HG03103 (cell line): ENCODE measurements at regions not wholly inside any gene's neighbourhood (a gene's known extent, or its start where the extent isn't known, plus 50 kb on each side); places are given as distances from the start of the nearest gene placed in this dataset.
"Not testable (repeated sequence)": the region's sequence is repeated elsewhere in the genome, so short reads cannot be mapped to it uniquely, and the experiment has no call there.

ENCODE experiments used
- ATAC-seq: cut with Tn5 transposase; IDR thresholded peaks from one replicate; pipeline ENCODE4 v1.9.1; 2021; ENCODE audit warnings: low read depth; ENCODE audit not compliant: unreplicated experiment

DNA sequence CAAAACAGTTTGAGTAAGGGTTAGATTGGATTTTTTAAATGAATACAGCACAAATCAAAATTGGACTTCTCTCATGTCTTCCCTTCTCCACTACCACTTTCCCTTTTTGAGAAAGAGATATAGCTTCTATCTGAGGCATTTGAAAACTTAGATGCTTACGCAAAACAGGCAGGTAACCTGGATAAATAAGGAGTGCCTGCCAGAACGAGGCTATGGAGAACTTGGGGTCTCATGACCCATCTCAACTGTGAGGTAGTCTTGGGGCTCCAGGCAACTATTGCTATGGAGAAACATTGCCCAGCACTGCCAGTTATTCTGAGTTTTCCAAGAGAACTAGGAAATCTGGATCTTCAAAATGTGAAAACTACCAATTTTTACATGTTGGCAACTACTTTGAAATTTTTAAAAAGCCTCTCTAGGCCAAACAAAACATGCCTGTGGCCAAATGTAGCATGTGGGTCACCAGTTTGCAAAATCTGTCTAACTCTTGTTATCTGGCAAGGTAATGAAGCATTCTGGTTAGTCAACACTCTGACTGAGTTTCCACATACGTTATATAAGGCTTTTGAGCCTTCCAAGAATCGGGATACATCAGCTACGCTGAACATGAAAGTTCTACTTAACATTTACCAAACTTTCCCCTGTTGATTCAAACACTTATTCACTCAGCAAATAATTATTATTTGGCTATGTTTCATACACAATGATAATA, 752.7 kb downstream of the KCNA4 start:
- no peak for ATAC-seq

DNA sequence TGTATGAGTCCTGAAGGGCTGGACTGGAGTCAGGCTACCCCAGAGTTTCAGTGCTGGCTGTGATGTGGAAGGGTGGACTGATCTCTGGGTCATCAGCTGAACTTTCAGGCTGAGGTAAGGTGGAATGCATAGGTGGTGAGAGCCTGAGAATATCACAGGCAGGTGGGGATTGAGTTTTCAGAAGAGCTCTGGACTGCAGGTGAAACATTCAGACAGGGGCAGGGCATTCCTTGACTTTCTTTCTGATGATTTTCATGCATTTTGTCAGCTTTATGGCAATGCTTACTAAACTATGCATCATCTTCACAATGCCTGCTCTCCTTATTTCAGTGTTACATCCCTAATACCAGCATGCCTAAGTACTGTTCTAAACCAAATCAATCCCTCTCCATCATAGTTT, 755.0 kb downstream of the KCNA4 start:
- ATAC-seq = no peak

DNA sequence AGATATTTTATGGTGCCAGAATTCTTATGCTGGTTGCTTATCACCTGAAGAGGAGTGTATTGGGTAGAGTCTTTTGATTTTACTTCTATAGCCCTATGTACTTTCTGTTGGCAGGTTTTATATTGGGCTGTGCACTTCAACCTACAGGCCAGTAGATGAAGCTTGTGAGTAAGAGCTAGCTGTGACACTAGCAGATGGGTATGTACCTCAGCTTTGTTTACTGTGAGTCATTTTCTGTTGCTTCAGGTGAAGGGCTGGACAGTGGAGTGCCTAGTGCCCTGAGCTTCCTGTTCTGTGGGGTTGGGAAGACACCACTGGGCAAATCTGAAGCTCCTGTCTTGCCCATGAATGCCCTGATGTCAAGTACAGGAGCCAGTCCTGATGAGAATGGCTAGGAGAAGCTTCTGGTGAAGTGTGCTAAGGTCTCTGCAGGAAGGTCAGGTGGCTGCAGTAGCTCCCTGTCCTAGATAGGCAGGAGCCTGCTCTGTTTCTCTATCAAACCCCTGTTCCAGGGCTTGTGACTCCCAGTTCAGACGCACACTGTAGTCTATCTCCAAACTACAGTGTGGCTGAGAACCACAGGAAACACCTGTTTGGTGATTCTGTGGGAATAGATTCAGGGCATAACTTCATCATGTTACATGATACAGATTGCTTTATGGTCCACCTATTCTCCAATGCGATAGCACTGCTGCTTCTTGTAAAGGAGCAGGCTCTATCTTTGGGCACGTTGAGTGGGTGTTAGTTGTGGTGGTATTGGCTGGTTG, 755.7 kb downstream of the KCNA4 start:
- no peak for ATAC-seq

DNA sequence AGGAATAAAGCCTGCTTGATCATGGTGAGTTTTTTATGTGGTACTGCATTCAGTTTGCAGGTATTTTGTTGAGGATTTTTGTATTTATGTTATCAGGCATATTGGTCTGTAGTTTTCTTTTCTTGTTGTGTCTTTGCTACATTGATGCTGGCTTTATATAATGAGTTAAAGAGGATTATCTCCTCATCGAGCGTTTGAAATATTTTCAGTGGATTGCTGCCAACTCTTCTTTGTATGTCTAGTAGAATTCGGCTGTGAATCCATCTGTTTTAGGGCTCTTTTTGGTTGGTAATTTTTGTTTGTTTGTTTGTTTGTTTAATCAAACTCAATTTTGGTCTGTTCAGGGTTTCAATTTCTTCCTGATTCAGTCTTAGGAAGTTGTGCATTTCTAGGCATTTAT, 758.4 kb downstream of the KCNA4 start:
- ATAC-seq = no peak

DNA sequence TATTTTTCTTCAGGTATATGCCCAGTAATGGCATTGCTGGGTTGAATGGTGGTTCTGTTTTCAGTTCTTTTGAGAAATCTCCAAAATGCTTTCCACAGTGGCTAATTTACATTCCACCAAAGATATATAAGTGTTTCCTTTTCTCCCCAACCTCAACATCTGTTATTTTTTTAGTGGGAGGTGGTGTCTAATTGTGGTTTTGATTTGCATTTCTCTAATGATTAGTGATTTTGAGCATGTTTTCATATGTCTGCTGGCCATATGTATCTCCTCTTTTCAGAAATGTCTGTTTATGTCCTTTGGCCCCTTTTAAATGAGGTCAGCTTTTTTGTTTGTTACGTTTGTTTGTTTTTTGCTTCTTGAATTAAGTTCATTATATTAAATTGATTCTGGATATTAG, 760.2 kb downstream of the KCNA4 start:
- no peak for ATAC-seq

DNA sequence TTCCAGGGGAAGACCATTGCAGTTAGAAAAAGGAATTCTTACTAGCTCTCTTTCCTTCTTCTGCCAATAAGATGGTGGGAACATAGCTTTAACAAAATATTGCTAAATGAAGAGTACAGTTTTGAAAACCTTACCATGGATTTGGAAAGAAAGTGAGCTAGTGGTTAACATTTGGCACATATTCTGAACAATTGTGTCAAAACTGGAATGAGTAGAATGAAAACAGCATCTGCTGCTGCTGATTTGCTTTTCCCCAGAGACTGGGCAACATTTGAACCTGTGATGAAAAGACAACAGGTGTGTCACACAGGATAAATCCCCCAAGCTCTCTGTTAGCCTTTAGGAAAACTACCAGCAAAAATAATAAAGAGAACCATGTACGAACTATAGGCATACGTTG, 761.4 kb downstream of the KCNA4 start:
- ATAC-seq = no peak

DNA sequence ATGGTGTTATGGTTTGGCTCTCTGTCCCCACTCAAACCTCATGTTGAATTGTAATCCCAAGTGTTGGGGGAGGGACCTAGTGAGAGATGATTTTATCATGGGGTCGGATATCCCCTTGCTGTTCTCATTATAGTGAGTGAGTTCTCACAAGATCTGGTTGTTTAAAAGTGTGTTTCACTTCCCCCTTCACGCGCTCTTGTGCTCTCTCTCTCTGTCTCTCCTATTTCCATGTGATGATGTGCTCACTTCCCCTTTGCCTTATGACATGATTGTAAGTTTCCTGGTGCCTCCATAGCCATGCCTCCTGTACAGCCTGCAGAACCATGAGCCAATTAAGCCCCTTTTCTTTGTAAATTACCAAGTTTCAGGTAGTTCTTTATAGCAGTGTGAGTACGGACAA, 765.1 kb downstream of the KCNA4 start:
- ATAC-seq = peak; percentile 74

DNA sequence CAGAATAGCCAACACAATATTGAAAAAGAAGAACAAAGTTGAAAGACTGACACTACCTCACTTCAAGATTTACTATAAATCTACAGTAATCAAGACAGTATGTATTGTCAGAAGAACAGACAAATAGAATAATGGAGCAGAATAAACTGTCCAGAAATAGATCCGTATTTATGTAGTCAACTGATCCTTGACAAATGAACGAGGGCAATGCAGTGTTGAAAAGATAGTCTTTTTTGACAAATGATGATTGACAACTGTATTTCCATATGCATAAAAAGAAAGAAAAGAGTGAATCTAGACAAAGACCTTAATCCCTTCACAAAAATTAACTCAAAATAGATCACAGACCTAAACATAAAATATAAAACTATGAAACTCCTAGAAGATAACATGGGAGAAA, 767.1 kb downstream of the KCNA4 start:
- ATAC-seq = no peak

DNA sequence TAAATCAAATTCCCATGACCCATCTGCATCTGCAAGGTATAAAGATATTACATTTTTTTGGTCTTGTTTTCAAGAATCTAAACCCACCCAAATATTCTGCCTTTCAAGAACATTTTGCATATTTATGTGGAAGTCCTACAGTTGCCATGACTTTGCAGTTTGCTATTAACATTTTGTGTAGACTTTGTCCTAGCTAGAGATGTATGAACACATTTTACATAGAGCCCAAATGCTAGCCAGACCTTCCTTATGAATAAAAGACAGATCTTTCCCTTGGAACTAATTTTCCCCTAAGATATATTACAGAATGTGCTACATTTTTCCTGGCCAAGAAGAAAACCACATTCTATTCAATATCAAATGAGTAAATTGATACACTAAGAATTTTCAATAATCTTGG, 772.5 kb downstream of the KCNA4 start:
- ATAC-seq = no peak

DNA sequence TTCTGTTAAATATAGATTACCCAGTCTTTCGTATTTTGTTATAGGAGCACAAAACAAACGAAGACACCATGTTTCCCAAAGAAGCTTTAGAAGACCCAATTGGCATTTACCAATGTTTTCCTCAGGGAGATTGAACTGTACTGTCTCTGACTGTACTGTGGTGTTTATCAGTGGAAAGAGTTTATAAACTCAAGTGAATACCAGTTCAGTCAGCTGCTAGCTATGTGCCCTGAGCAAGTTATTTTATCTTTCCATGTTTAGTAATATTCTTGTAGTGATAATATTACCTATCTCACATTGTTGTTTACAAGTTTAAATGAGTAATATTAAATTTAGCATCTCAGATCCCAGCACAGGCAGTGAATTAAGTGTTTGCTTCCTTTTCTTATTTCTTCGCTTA, 773.2 kb downstream of the KCNA4 start:
- ATAC-seq = no peak

DNA sequence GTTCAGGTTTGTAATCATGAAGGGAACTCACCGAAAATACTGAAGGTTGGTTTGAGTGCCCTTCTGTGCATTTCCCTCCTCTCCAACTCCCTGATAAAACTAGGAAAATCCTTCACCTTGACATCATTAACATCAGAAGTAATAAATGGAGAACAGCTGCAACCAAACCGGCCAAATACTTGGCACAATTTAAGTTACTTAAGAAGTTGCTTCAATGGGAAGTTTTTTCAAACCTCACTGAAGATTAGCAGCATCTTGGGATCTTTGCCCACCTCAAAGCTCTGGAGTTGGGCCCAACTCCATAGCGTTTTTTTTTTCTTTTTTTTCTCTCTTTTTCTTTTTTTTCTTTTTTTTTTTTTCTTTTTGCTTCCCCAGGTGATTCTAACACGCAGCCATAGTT, 784.8 kb downstream of the KCNA4 start:
- no peak for ATAC-seq

DNA sequence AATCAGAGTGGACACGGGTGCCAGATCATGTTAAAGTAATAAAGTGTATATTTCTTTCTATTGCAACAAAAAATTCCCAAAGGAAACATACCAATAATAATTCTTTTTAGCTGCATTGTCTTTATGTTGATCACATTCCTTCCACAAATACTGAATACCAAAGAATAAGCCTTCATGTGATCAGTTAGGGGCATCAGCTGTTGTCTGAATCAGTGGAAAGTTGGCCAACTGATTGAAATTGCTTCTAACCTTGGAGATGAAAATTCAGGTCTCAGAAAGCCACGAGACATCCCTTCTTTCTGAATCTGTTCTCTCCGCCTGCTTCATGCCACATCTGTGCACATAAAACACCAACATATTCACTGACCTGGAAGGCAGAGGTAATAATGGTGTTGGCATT, 785.2 kb downstream of the KCNA4 start:
- ATAC-seq = no peak

DNA sequence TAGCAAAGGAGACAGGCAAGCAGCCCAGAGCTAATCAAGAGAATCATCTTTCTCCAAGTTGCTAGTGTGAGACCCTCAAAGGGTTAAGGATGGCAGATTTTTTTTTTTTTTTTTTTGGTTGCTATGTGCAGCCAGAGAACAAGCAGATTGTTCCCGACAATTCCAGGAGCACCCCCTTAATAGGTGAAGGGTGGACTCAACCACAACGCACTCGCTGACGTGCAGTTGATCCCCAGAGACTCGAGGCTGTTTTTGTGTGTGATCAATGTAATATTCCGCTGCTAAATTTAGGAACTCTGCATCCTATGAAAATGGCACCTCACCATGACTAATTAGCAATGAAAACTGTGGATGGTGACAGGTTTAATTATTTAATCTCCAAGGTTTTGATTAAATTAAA, 789.0 kb downstream of the KCNA4 start:
- ATAC-seq = no peak

DNA sequence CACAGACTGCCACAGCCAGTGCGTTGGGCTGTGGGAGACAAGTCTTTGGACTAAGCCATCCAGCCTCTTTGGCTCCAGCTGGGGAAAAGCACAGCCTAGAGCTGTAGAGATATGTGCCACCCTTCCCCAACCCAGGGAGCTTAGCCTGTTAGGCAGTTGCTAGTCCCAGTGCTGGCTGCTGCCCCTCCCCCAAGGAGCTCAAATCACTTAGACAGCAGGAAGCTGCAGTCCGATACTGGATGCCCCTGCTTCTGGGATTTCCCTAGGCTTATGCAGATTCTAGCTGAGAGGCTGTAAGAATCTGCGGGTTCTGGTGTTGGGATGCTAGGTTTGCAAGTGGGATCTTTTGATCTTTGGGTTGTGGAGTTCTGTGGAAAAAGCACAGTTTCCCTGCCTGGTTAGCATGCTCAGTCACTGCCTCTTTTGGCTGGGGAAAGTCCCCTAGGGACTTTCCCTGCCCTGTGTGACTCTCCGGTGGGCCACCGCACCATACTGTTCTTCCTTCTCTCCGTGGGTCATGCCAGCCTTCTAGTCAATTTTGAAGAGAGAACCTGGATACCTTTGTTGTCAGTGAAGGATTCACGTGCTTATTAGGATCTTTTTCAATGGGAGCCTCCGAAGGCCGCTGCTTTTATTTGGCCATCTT, 792.0 kb downstream of the KCNA4 start:
- ATAC-seq = no peak

DNA sequence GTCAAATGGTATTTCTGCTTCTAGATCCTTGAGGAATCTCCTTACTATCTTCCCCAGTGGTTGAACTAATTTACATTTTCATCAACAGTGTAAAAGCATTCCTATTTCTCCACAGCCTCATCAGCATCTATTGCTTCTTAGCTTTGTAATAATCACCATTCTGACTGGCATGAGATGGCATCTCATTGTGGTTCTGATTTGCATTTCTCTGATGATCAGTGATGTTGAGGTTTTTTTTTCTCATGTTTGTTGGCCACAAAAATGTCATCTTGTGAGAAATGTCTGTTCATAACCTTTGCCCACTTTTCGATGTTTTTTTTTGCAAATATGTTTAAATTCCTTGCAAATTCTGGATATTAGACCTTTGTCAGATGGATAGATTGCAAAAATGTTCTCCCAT, 797.3 kb downstream of the KCNA4 start:
- not testable (repeated sequence) for ATAC-seq

DNA sequence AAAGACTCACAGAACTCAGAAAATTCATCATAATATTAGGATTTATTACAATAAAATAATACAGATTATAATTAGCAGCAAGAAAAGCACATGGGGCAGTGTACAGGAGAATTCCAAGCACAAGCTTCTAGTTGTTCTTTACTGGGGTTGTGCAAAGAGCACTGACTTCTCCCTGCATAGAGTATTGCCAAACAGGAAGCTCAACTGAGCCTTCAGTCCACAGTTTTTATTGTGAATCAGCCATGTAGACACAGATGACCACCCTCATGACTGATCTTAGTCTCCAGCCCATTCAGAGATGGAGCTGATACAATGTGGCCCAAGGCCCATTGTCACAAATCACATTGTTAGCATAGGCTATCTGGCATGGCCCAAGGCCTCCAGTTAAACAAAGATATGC, 798.9 kb downstream of the KCNA4 start:
- no peak for ATAC-seq

DNA sequence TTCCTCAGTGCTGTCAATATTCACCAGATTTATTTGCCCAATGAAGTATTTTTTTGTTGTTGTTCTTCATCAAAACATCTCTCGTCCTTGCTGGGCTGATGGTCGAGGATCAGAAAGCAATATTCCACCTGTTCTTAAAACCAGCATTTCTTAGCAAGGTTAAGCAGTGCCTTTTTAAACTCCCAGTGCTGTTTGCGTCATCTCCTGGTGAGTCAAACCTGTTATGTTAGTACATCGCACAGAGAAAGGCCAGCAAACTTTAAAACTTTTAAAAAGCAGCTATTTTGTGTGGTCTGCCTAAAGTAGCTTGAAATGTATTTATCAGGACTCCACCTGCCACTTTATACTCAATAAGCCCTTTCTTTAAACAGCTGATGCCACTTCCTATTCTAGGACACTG, 802.0 kb downstream of the KCNA4 start:
- ATAC-seq = no peak

DNA sequence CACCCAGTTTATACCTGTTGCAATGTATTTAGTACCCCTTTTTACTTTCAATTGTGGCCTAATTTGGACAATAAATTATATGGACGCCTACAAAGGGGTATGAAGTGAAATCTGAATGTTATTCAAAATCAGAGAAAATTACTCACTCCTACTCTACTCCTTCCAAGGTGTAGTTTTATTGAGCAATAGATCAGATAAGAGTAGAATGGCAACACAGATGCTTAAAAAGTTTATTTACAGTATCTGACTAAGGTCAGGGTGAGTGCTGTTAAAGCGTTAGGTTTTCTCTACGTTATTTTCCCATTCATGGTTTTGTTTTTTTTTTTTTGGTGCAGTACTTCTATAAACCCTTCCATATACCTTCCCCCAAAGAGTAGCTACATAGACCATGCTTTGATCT, 805.6 kb downstream of the KCNA4 start:
- ATAC-seq = no peak

DNA sequence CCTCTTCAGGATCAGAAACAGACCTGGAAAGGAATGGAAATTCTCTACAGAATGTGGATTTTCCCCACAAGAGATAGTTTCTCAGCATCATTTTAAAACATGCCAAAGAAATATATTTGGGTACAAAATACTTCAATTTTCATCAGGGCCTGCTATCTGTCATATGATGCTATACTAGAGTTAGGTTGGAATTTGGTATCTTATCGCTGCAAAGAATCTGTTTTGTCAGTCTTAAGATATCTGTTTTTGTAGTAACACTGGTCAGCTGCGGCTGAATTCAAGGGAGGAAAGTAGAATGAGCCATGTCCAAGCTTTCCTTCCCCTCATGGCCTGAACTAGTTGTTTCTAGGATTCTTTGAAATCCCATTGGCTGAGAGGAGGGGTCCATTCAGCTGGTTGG, 806.4 kb downstream of the KCNA4 start:
- no peak for ATAC-seq

DNA sequence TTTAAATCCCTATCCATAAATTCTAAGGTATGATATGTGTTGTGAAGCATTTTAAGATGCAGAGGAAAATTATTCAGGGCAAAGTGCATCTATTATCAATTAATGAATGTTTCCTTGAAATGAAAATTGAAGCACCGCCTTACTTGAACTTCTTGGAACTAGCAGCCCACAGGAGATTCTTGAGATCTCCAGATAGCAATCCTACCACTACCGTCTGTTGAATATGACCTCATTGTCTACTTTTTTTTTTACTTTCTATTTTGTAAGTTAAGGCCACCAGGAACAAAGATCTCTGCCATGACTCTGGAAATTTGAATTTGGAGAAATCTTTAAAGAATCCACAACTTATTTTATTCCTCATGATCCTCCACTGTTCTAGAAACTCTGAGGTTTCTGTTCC, 808.7 kb downstream of the KCNA4 start:
- no peak for ATAC-seq

DNA sequence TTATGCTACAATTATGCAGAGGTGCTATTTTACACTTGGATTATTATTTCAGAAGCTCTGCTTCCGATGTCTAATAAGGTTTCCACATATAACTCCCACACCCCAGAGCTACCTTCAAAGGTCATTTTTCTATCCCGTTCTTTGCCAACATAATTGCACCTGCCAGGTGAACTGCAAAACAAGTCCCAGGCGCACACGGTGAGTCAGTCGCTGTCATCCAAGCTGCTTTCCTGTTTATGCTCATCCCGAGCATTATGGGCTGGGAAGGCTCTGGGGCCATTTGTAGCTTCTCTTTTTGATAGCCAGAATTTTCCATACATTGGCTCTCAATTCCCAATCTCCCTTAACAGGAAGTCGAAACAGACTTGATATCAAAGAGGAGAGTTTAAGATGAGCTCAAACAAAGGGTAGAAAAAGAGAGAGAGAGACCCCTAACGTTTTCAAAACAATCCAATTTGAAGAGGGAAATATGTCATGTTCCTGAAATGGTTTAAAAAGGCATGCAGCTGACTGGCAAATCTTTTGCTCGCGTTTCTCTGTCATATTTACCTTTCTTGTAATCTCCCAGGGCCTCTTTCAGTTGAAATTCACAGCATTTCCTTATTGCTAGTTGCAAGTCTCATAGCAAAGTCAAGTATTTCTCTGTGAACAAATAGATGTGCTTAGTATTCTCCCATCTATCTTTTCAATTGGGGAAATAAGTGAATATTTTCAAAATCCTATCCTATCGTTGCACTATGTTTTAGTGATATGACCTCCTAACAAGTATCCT, 815.9 kb downstream of the KCNA4 start:
- no peak for ATAC-seq
